ENCODE measurements at regions not wholly inside any gene's neighbourhood (a gene's known extent, or its start where the extent isn't known, plus 50 kb on each side); places are given as distances from the start of the nearest gene placed in this dataset.

- Histone ChIP-seq H3K36me3 (no peaks in the 10 kb centered on the region), H3K27me3 (no peaks in the 10 kb centered on the region), H3K27ac (no peak overlapping the region), H3K9me3 (no peaks in the 10 kb centered on the region), H3K4me3 (no peak overlapping the region), H3K4me1 (no peaks in the 10 kb centered on the region)
- no peak for TF ChIP-seq CTCF (IDR thresholded peaks at IDR 0.05)
- no peak for TF ChIP-seq POLR2A (IDR thresholded peaks at IDR 0.05)
- no peak for DNase-seq
Observed at GRCh38 chr2:83916559-83916958, 542.5 kb downstream of the SUCLG1 start.

GRCh38 chr2:83915381-83915780, 543.7 kb downstream of the SUCLG1 start:
- no peak overlapping the region for H3K4me3 ChIP-seq
- DNase-seq: no peak
- no peaks in the 10 kb centered on the region for H3K36me3 ChIP-seq
- TF ChIP-seq POLR2A (IDR thresholded peaks at IDR 0.05): no peak
- no peak for TF ChIP-seq CTCF (IDR thresholded peaks at IDR 0.05)
- H3K27ac ChIP-seq: no peak overlapping the region
- no peaks in the 10 kb centered on the region for H3K27me3 ChIP-seq
- H3K4me1 ChIP-seq: no peaks in the 10 kb centered on the region
- H3K9me3 ChIP-seq: no peaks in the 10 kb centered on the region

GRCh38 chr2:83908750-83909149, 550.3 kb downstream of the SUCLG1 start:
- Histone ChIP-seq H3K9me3 (no peaks in the 10 kb centered on the region), H3K4me1 (no peaks in the 10 kb centered on the region), H3K36me3 (no peaks in the 10 kb centered on the region), H3K4me3 (no peak overlapping the region), H3K27me3 (no peaks in the 10 kb centered on the region), H3K27ac (no peak overlapping the region)
- TF ChIP-seq POLR2A (IDR thresholded peaks at IDR 0.05): no peak
- TF ChIP-seq CTCF (IDR thresholded peaks at IDR 0.05): no peak
- DNase-seq: no peak

- no peaks in the 10 kb centered on the region for H3K9me3 ChIP-seq
Observed at GRCh38 chr2:83901317-83901716, 557.8 kb downstream of the SUCLG1 start.

GRCh38 chr2:83900862-83901261, 558.2 kb downstream of the SUCLG1 start:
- TF ChIP-seq CTCF (IDR thresholded peaks at IDR 0.05) (no peak), POLR2A (IDR thresholded peaks at IDR 0.05) (no peak)
- Histone ChIP-seq H3K36me3 (no peaks in the 10 kb centered on the region), H3K9me3 (no peaks in the 10 kb centered on the region), H3K27ac (no peak overlapping the region), H3K27me3 (no peaks in the 10 kb centered on the region), H3K4me3 (no peak overlapping the region), H3K4me1 (no peaks in the 10 kb centered on the region)
- no peak for DNase-seq

More at GRCh38 chr2:83901317-83901716, 557.8 kb downstream of the SUCLG1 start:
- H3K4me3 ChIP-seq: no peak overlapping the region
- H3K4me1 ChIP-seq: no peaks in the 10 kb centered on the region
- no peaks in the 10 kb centered on the region for H3K36me3 ChIP-seq
- TF ChIP-seq POLR2A (IDR thresholded peaks at IDR 0.05) (no peak), CTCF (IDR thresholded peaks at IDR 0.05) (no peak)
- H3K27ac ChIP-seq: no peak overlapping the region
- DNase-seq: no peak
- H3K27me3 ChIP-seq: no peaks in the 10 kb centered on the region

- H3K4me1 ChIP-seq: no peaks in the 10 kb centered on the region
Observed at GRCh38 chr2:83899271-83899670, 559.8 kb downstream of the SUCLG1 start.

More at GRCh38 chr2:83899271-83899670, 559.8 kb downstream of the SUCLG1 start:
- no peak overlapping the region for H3K27ac ChIP-seq
- no peaks in the 10 kb centered on the region for H3K27me3 ChIP-seq
- no peak for TF ChIP-seq POLR2A (IDR thresholded peaks at IDR 0.05)
- TF ChIP-seq CTCF (IDR thresholded peaks at IDR 0.05): no peak
- DNase-seq: no peak
- H3K4me3 ChIP-seq: no peak overlapping the region
- no peaks in the 10 kb centered on the region for H3K9me3 ChIP-seq
- H3K36me3 ChIP-seq: no peaks in the 10 kb centered on the region
